Endothelial cell of umbilical vein (primary cell): ENCODE measurements at regions not wholly inside any gene's neighbourhood (a gene's known extent, or its start where the extent isn't known, plus 50 kb on each side); places are given as distances from the start of the nearest gene placed in this dataset.

Experiments used
- JUN ChIP-seq: IDR thresholded peaks from 2 replicates; pipeline ENCODE4 v1.6.1; 2011; ENCODE audit warnings: borderline replicate concordance, low read depth; ENCODE audit not compliant: insufficient read length, insufficient read depth
- TF ChIP-seq, protein P1 (sequence below), 2 donors: IDR thresholded peaks; 1 replicate in 1 of 2; 2 replicates in 1 of 2; pipeline ENCODE4 v1.5.1; 2011; ENCODE audit warnings: low read length in 2 of 2, mild to moderate bottlenecking in 2 of 2, moderate library complexity in 2 of 2, control low read depth in 1 of 2, inconsistent platforms in 1 of 2, low read depth in 1 of 2; ENCODE audit not compliant: insufficient read depth in 1 of 2; ENCODE audit errors: extremely low read depth in 1 of 2

GRCh38 chr14:29299372-29299771, 532.8 kb downstream of the FOXG1 start:
- TF ChIP-seq, protein P1, sequence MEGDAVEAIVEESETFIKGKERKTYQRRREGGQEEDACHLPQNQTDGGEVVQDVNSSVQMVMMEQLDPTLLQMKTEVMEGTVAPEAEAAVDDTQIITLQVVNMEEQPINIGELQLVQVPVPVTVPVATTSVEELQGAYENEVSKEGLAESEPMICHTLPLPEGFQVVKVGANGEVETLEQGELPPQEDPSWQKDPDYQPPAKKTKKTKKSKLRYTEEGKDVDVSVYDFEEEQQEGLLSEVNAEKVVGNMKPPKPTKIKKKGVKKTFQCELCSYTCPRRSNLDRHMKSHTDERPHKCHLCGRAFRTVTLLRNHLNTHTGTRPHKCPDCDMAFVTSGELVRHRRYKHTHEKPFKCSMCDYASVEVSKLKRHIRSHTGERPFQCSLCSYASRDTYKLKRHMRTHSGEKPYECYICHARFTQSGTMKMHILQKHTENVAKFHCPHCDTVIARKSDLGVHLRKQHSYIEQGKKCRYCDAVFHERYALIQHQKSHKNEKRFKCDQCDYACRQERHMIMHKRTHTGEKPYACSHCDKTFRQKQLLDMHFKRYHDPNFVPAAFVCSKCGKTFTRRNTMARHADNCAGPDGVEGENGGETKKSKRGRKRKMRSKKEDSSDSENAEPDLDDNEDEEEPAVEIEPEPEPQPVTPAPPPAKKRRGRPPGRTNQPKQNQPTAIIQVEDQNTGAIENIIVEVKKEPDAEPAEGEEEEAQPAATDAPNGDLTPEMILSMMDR (IDR thresholded peaks at IDR 0.05; ENCODE audit: extremely low read depth in 1 of 2, insufficient read depth in 1 of 2, low read depth in 1 of 2, low read length in 2 of 2) = no peak
- TF ChIP-seq JUN = no peak
